ENCODE measurements at regions not wholly inside any gene's neighbourhood (a gene's known extent, or its start where the extent isn't known, plus 50 kb on each side); places are given as distances from the start of the nearest gene placed in this dataset.

DNA sequence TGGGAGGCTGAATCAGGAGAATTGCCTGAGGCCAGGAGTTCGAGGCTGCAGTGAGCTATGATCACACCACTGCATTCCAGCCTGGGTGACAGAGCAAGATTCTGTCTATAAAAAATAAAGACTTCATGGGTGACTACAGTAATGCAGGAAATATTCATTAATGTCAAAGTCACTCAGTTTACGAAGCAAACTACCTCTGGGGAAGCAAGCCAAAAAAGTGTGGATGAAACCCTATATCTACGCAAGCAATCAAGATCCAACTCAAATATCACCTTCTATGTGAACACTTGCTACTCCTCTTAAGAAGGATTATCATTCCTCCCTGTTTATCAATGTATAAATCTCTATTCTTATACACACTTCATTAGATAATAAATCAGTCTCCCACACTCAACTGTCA, 434.8 kb downstream of the SETD4 start:
- TF ChIP-seq, protein P1, sequence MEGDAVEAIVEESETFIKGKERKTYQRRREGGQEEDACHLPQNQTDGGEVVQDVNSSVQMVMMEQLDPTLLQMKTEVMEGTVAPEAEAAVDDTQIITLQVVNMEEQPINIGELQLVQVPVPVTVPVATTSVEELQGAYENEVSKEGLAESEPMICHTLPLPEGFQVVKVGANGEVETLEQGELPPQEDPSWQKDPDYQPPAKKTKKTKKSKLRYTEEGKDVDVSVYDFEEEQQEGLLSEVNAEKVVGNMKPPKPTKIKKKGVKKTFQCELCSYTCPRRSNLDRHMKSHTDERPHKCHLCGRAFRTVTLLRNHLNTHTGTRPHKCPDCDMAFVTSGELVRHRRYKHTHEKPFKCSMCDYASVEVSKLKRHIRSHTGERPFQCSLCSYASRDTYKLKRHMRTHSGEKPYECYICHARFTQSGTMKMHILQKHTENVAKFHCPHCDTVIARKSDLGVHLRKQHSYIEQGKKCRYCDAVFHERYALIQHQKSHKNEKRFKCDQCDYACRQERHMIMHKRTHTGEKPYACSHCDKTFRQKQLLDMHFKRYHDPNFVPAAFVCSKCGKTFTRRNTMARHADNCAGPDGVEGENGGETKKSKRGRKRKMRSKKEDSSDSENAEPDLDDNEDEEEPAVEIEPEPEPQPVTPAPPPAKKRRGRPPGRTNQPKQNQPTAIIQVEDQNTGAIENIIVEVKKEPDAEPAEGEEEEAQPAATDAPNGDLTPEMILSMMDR (IDR thresholded peaks at IDR 0.05): no peak
- ChIA-PET POLR2A (interaction anchor here (0.6 kb wide), 1 partner anchor 900 kb away, joined by 3 read pairs; no protein-coding TSS in a partner anchor), CTCF (interaction anchor here (1.3 kb wide), 1 partner anchor 44 kb away, joined by 3 read pairs; no protein-coding TSS in a partner anchor)
- Mint-ChIP-seq H3K4me3 (no peak overlapping the region), H3K4me1 (ENCODE audit: low read depth) (no peaks in the 10 kb centered on the region), H3K9me3 (no peaks in the 10 kb centered on the region), H3K27ac (no peak overlapping the region), H3K27me3 (peaks cover 7% of the 10 kb centered on the region), H3K36me3 (ENCODE audit: low read depth) (no peaks in the 10 kb centered on the region)
- intact Hi-C loops (cut with micrococcal nuclease): no loop called here
- ATAC-seq: no peak
- no peak for DNase-seq

DNA sequence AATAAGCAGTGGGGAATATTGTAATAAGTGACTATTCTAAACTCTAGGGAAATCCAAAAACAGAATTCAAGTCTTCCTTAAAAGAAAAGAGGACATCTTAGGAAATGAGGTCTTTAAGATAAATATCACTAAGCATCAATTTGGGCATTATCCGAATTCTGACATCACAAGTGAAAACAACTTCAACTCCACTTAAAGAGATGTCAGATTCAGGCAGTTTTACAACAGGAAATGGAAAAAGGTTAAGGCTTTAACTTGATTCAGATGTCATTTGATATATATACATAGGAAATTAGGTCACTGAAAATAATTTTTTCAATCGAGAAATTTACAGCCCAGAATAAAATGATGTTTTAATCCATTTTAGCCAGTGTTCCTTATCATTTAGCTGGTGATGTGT, 435.4 kb downstream of the SETD4 start:
- Mint-ChIP-seq H3K4me3 (no peak overlapping the region), H3K4me1 (ENCODE audit: low read depth) (no peaks in the 10 kb centered on the region), H3K27me3 (peaks cover 7% of the 10 kb centered on the region), H3K9me3 (no peaks in the 10 kb centered on the region), H3K27ac (no peak overlapping the region), H3K36me3 (ENCODE audit: low read depth) (no peaks in the 10 kb centered on the region)
- TF ChIP-seq, protein P1 (IDR thresholded peaks at IDR 0.05): no peak
- intact Hi-C loops (cut with micrococcal nuclease): no loop called here
- ATAC-seq: no peak
- DNase-seq: no peak
- ChIA-PET CTCF (no interaction called here), POLR2A (interaction anchor here (0.6 kb wide), 1 partner anchor 899 kb away, joined by 3 read pairs; no protein-coding TSS in a partner anchor)

DNA sequence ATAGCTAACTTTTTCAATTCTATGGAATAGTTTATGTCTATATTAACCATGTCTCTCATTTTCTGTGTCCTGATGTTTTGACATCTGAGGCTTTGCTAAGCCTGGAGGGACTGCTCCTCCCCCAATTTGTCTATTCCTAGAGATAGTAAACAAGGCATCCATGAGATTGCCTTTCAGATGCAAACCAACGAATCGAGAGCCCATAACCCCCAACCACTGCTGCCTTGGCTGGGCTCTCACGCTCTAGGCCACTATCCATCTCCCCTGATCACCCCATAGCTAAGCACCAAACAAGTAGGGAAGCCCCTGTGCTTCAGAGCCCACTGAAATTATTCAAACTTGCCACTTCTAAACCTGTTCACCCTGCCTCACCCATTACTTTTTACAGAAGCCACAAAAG, 437.7 kb downstream of the SETD4 start:
- no peak for DNase-seq
- Mint-ChIP-seq H3K27me3 (peaks cover 1% of the 10 kb centered on the region), H3K4me1 (ENCODE audit: low read depth) (peaks cover 2% of the 10 kb centered on the region), H3K9me3 (no peaks in the 10 kb centered on the region), H3K36me3 (ENCODE audit: low read depth) (no peaks in the 10 kb centered on the region), H3K4me3 (no peak overlapping the region), H3K27ac (no peak overlapping the region)
- ChIA-PET CTCF (no interaction called here), POLR2A (no interaction called here)
- TF ChIP-seq, protein P1 (IDR thresholded peaks at IDR 0.05): no peak
- no peak for ATAC-seq
- intact Hi-C loops (cut with micrococcal nuclease): no loop called here

DNA sequence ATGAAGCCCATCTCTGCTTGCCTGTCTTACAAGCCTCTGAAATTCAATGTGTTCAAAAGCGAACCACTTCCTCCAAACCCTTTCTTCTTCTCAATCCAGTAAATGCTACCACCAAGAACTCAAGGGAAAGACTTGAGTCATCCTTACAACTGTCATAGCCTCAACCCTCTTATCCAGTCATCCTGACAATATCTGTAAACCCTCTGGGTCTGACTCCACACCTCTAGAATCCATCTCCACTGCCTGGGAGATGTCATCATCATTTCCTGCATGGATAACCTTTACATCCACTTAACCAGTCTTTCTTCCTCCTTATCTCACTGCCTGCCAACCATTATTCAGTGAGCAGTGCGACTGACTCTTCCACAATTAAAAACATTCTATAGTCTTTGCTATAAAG, 441.1 kb downstream of the SETD4 start:
- H3K4me1 Mint-ChIP-seq (ENCODE audit: low read depth): peaks cover 2% of the 10 kb centered on the region
- intact Hi-C loops (cut with micrococcal nuclease): no loop called here
- TF ChIP-seq, protein P1 (IDR thresholded peaks at IDR 0.05): no peak
- H3K9me3 Mint-ChIP-seq: no peaks in the 10 kb centered on the region
- H3K36me3 Mint-ChIP-seq (ENCODE audit: low read depth): no peaks in the 10 kb centered on the region
- ChIA-PET POLR2A (no interaction called here), CTCF (no interaction called here)
- DNase-seq: no peak
- H3K27me3 Mint-ChIP-seq: peaks cover 1% of the 10 kb centered on the region
- no peak overlapping the region for H3K4me3 Mint-ChIP-seq
- no peak overlapping the region for H3K27ac Mint-ChIP-seq
- ATAC-seq: no peak

DNA sequence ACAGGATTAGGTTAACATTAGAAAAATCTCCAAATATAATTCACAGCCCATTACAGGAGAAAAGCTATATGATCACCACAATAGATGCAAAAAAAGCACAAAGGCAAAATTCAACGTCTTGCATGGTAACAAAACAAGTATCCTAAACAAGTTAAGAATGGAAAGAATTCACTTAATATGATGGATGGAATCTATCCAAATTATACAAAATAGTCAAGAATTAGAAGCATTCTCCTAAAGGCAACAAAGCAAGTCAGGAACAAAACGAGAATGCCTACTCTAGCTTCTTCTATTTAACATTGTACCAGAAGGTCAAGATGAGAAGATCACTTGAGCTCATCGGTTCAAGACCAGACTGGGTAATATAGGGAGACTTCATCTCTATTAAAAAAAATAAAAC, 442.8 kb downstream of the SETD4 start:
- intact Hi-C loops (cut with micrococcal nuclease): no loop called here
- TF ChIP-seq, protein P1 (IDR thresholded peaks at IDR 0.05): no peak
- Mint-ChIP-seq H3K4me3 (no peak overlapping the region), H3K27me3 (no peaks in the 10 kb centered on the region), H3K27ac (no peak overlapping the region), H3K36me3 (ENCODE audit: low read depth) (no peaks in the 10 kb centered on the region), H3K9me3 (no peaks in the 10 kb centered on the region), H3K4me1 (ENCODE audit: low read depth) (peaks cover 2% of the 10 kb centered on the region)
- ATAC-seq (no peak), DNase-seq (no peak)
- CTCF ChIA-PET: no interaction called here
- POLR2A ChIA-PET: no interaction called here

All from activated CD8-positive, alpha-beta T cell treated with anti-CD3 and anti-CD28 coated beads for 36 hours (primary cell).